Upper lobe of left lung (tissue), 4 donors: ENCODE measurements at regions not wholly inside any gene's neighbourhood (a gene's known extent, or its start where the extent isn't known, plus 50 kb on each side); places are given as distances from the start of the nearest gene placed in this dataset.

Experiments used
- POLR2AphosphoS5 ChIP-seq, 2 donors: sonication (generic); formaldehyde crosslinking; IDR thresholded peaks; one replicate each; pipeline ENCODE4 v1.5.1; 2017; ENCODE audit warnings: antibody characterized with exemption in 2 of 2
- TF ChIP-seq, protein P1 (sequence below), 6 experiments: fragments of 450-650 bp in 4 of 6; fragments of 200-600 bp in 2 of 6; sonication (generic) in 2 of 6; IDR thresholded peaks; one replicate each; pipeline ENCODE4 v1.5.1; 2016 to 2019; ENCODE audit warnings: antibody characterized with exemption in 6 of 6

DNA sequence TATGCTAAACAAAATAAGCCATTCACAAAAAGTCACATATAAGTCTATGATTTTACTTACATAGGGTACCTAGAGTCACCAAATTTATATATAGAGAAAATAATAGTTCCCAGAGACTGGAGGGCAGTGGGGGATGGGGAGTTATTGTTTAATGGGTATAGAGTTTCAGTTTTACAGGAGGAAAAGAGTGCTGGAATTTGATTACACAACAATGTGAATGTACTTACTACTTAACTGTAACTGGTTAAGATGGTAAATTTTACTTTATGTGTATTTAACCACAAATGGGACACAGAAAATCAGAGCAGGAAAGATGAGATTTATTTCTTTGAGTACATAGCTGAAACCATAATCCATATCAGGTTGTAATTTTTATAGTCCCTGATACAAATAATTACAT is 144.4 kb downstream of the TMA16 start:
- TF ChIP-seq, protein P1, sequence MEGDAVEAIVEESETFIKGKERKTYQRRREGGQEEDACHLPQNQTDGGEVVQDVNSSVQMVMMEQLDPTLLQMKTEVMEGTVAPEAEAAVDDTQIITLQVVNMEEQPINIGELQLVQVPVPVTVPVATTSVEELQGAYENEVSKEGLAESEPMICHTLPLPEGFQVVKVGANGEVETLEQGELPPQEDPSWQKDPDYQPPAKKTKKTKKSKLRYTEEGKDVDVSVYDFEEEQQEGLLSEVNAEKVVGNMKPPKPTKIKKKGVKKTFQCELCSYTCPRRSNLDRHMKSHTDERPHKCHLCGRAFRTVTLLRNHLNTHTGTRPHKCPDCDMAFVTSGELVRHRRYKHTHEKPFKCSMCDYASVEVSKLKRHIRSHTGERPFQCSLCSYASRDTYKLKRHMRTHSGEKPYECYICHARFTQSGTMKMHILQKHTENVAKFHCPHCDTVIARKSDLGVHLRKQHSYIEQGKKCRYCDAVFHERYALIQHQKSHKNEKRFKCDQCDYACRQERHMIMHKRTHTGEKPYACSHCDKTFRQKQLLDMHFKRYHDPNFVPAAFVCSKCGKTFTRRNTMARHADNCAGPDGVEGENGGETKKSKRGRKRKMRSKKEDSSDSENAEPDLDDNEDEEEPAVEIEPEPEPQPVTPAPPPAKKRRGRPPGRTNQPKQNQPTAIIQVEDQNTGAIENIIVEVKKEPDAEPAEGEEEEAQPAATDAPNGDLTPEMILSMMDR (IDR thresholded peaks at IDR 0.05) = no peak
- no peak for TF ChIP-seq POLR2AphosphoS5 (IDR thresholded peaks at IDR 0.05)
